ENCODE measurements at regions not wholly inside any gene's neighbourhood (a gene's known extent, or its start where the extent isn't known, plus 50 kb on each side); places are given as distances from the start of the nearest gene placed in this dataset.

GRCh38 chr12:60921541-60921940 is 1325.7 kb downstream of the SLC16A7 start:
- no peak for DNase-seq
- 36 to 48% methylated on average over 4 of the region's 4 CpGs for WGBS, 2 donors
- H3K9me3 ChIP-seq: no peaks in the 10 kb centered on the region
- H3K36me3 ChIP-seq: no peaks in the 10 kb centered on the region
- intact Hi-C loops (cut with DNase I): no loop called here
- no peak overlapping the region for H3K4me3 ChIP-seq
- no peaks in the 10 kb centered on the region for H3K4me1 ChIP-seq
- H3K27me3 ChIP-seq: no peaks in the 10 kb centered on the region
- H3K27ac ChIP-seq: no peak overlapping the region
- TF ChIP-seq POLR2A (IDR thresholded peaks at IDR 0.05) (no peak), CTCF (IDR thresholded peaks at IDR 0.05) (no peak)

DNA sequence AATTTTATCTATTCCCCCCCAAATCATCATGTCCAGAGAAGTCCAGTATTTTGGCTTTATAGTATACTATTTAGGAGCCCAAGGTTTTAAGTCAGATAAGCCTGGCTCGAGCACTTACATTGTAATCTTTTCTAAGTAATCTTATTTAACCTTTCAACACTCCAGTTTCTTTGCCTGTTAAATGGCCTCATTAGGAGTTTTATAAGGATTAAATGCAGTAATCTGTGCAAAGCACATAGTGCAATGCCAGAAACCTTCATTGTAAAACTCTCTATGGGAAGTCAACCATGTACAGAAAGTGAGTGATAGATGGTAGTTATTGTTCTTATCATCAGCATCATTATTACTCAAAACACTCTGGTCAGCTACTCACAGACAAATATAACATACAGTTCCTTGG is 1330.4 kb downstream of the SLC16A7 start:
- Histone ChIP-seq H3K9me3 (no peaks in the 10 kb centered on the region), H3K4me1 (no peaks in the 10 kb centered on the region), H3K36me3 (no peaks in the 10 kb centered on the region), H3K27me3 (no peaks in the 10 kb centered on the region), H3K27ac (no peak overlapping the region), H3K4me3 (no peak overlapping the region)
- TF ChIP-seq POLR2A (IDR thresholded peaks at IDR 0.05): no peak
- no peak for TF ChIP-seq CTCF (IDR thresholded peaks at IDR 0.05)
- intact Hi-C loops (cut with DNase I): no loop called here
- no peak for DNase-seq
- 33 to 52% methylated on average over 1 of the region's 1 CpG for WGBS, 2 donors

DNA sequence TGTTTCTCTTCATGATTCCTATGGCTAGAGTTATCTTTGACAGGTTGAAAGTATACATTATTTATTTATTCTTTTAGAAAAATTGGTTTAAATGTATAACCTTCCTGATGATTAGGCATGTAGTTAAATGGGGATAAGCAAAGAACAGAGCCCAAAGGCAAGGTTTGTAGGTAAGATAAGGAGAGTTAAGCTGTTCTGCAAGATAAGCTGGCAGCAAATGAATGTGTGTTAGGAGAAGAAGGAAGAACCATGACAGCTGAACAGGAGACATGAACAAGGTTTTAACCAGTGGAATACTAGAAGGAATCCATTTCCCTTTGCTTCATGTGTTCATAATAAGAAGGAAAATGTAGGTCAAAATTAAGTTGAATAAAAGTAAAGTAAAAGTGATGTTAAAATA is 1330.1 kb upstream of the USP15 start:
- Histone ChIP-seq H3K36me3 (no peaks in the 10 kb centered on the region), H3K4me1 (no peaks in the 10 kb centered on the region), H3K27ac (no peak overlapping the region), H3K27me3 (no peaks in the 10 kb centered on the region), H3K9me3 (peaks cover 0 to 8% (median 0%) of the 10 kb centered on the region in 3 donors), H3K4me3 (no peak overlapping the region)
- TF ChIP-seq CTCF (IDR thresholded peaks at IDR 0.05): no peak
- no peak for TF ChIP-seq POLR2A (IDR thresholded peaks at IDR 0.05)
- DNase-seq: no peak
- intact Hi-C loops (cut with DNase I): no loop called here

DNA sequence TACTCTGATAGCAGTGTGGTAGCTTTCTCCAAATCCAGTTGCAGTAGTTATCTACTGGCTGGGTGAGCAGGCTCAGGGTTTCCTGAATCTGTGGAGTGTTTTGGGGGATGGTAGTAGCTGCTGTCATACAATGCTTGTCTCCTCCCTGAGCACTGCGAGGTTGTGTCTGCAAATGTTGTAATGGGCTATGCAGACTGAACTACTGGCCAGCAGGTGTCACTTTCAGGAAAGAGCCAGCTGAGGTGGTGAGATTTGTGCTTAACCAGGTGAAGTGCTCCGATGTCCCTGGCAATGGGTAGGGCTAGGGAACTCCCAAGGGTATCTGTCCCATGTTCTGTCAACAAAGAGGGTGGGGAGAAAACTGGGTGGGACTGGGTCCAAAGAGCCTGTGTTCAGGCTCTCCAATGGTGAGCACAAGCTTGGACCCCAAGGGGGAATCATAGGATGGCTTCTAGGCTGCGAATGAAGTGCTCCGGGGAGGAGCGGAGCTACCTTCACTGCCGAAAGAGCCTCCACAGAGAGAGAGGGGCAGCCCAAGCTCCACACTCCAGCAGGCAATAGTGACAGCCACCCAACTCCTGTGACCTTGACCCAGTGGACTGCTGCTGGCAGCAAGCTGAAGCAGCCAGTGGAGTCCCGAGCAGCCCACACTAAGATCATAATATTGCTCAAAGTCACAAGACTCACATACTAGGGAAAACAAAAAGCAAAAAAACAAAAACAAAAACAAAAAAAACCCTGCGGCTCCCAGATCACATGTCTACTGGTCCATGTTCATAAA is 1324.0 kb upstream of the USP15 start:
- Histone ChIP-seq H3K36me3 (no peaks in the 10 kb centered on the region), H3K27ac (no peak overlapping the region), H3K4me3 (no peak overlapping the region), H3K27me3 (no peaks in the 10 kb centered on the region), H3K4me1 (no peaks in the 10 kb centered on the region), H3K9me3 (peaks cover 0 to 21% (median 0%) of the 10 kb centered on the region in 3 donors)
- whole genome bisulfite sequencing, 2 donors: 75 to 85% methylated on average over 4 to 6 of the region's 8 CpGs
- no peak for TF ChIP-seq POLR2A (IDR thresholded peaks at IDR 0.05)
- TF ChIP-seq CTCF (IDR thresholded peaks at IDR 0.05): no peak
- intact Hi-C loops (cut with DNase I): no loop called here
- no peak for DNase-seq

- intact Hi-C loops (cut with DNase I): no loop called here
- Histone ChIP-seq H3K27ac (no peak overlapping the region), H3K27me3 (no peaks in the 10 kb centered on the region), H3K36me3 (no peaks in the 10 kb centered on the region), H3K4me1 (no peaks in the 10 kb centered on the region), H3K9me3 (no peaks in the 10 kb centered on the region), H3K4me3 (no peak overlapping the region)
- WGBS, 2 donors: 73 to 91% methylated on average over 2 of the region's 2 CpGs
- no peak for DNase-seq
- TF ChIP-seq POLR2A (IDR thresholded peaks at IDR 0.05) (no peak), CTCF (IDR thresholded peaks at IDR 0.05) (no peak)
These were observed 1312.7 kb upstream of the USP15 start for GRCh38 chr12:60947533-60947932.
